GM08714 (cell line): ENCODE measurements at regions not wholly inside any gene's neighbourhood (a gene's known extent, or its start where the extent isn't known, plus 50 kb on each side); places are given as distances from the start of the nearest gene placed in this dataset.

Experiments used
- H3K4me3 ChIP-seq: fragments of 200-500 bp; sonication (Bioruptor generic); 2 replicates; pipeline ENCODE4 v1.5.1; 2014; ENCODE audit warnings: mild to moderate bottlenecking, low read length, inconsistent platforms
- ZNF274 ChIP-seq: IDR thresholded peaks from 2 replicates; pipeline ENCODE4 v1.6.1; 2012; ENCODE audit warnings: mild to moderate bottlenecking, low read depth, low read length

DNA sequence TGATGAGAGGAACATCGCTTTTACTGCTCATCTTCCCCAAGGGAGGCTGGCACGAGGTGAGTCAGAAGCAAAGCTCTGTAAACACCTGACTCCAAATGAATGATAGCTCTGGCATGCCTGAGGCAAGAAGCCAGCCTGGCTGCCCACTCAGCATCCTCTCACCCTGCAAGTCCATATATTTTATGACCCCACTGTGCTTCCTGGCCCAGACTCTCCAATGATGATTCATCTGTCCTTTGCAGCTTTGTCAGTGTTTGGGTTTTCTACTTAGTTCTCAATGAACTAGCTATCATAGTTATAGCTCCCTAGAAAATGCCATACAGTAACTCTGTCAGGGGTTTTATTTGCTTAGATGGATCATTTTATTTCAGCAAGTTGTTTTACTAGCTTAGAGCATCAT, 52.1 kb upstream of the FSTL4 start:
- TF ChIP-seq ZNF274: no peak
- H3K4me3 ChIP-seq: no peak overlapping the region

DNA sequence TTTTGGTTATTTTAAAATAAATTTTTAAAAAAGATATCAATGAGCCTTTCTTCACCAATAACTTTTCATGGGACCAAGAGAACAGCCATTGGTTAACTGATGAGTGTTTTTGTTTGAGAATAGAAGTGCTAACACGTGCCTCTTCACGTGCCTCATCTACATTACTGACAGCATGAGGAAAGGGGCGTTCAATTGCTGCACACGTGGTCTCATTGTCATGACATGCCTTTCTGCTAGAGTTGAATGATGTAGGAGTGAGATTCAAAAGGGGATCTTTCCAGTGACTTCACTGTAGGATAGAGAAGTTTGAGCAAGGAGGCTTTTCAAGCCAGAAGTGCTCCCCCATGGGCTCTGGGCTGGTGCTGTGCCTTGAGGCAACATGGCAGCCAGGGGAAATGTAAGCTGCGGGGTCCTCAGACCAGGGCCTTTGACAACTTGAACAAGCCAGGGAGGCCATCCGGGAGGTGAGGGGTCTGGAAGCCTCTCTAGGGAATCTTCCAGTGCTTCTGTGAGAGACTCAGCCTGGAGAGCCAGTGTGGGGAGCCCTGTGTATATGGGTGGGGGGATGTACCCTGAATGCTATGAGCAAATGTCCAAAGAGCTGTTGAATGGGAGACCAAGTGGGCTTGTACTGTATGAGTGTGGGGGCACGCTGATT, 51.2 kb upstream of the FSTL4 start:
- TF ChIP-seq ZNF274: no peak
- no peak overlapping the region for H3K4me3 ChIP-seq

DNA sequence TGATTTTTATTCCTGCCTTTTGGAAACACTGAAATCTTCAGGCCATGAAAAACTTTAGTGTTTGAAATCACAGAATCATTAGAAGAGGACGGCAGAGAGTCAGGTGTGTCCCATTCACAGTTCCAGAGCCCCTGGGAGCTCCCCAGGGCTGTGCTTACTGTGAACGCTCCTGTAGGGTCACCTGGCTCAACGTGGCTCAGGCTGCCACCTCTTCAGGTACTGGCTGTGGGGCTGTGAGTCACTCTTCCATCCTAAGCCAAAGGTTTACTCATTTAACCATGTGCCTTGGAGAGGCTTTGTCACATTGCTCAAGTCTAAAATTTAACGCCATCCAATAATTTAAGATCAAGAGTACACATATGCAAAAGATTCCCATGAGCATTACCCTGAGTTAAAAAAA, 50.2 kb upstream of the FSTL4 start:
- no peak overlapping the region for H3K4me3 ChIP-seq
- TF ChIP-seq ZNF274: no peak
